Endothelial cell of umbilical vein (primary cell): ENCODE measurements at regions not wholly inside any gene's neighbourhood (a gene's known extent, or its start where the extent isn't known, plus 50 kb on each side); places are given as distances from the start of the nearest gene placed in this dataset.

Experiments
- EZH2 ChIP-seq: IDR thresholded peaks from 2 replicates; pipeline ENCODE4 v1.6.1; 2012; ENCODE audit warnings: borderline replicate concordance, low read depth, mild to moderate bottlenecking, moderate library complexity, low read length, inconsistent platforms; ENCODE audit not compliant: severe bottlenecking
- FOS ChIP-seq: IDR thresholded peaks from 2 replicates; pipeline ENCODE4 v1.6.1; 2011; ENCODE audit warnings: mild to moderate bottlenecking, low read length, moderate library complexity, borderline replicate concordance; ENCODE audit not compliant: insufficient read depth
- GATA2 ChIP-seq: IDR thresholded peaks from 2 replicates; pipeline ENCODE4 v1.7.0; 2011; ENCODE audit warnings: low read depth, mild to moderate bottlenecking, moderate library complexity, mixed read lengths, low read length; ENCODE audit not compliant: insufficient read length, insufficient read depth
- JUN ChIP-seq: IDR thresholded peaks from 2 replicates; pipeline ENCODE4 v1.6.1; 2011; ENCODE audit warnings: borderline replicate concordance, low read depth; ENCODE audit not compliant: insufficient read length, insufficient read depth
- MYC ChIP-seq: IDR thresholded peaks from one replicate; pipeline ENCODE4 v1.6.1; 2011; ENCODE audit warnings: mild to moderate bottlenecking, low read depth, low read length
- POLR2A ChIP-seq: IDR thresholded peaks from 2 replicates; pipeline ENCODE4 v1.6.1; 2012; ENCODE audit warnings: low read depth, mild to moderate bottlenecking, control low read depth, low read length
- POLR2AphosphoS5 ChIP-seq: IDR thresholded peaks from 2 replicates; pipeline ENCODE4 v1.6.1; 2012; ENCODE audit warnings: low read depth, mild to moderate bottlenecking, control low read depth, low read length, moderate library complexity; ENCODE audit not compliant: insufficient read depth
- TF ChIP-seq, protein P1 (sequence below), 2 donors: IDR thresholded peaks; 1 replicate in 1 of 2; 2 replicates in 1 of 2; pipeline ENCODE4 v1.5.1; 2011; ENCODE audit warnings: low read length in 2 of 2, mild to moderate bottlenecking in 2 of 2, moderate library complexity in 2 of 2, control low read depth in 1 of 2, inconsistent platforms in 1 of 2, low read depth in 1 of 2; ENCODE audit not compliant: insufficient read depth in 1 of 2; ENCODE audit errors: extremely low read depth in 1 of 2
- TF ChIP-seq, protein P2 (sequence below): IDR thresholded peaks from 2 replicates; pipeline ENCODE4 v1.6.1; 2011; ENCODE audit not compliant: insufficient read depth, insufficient read length

DNA sequence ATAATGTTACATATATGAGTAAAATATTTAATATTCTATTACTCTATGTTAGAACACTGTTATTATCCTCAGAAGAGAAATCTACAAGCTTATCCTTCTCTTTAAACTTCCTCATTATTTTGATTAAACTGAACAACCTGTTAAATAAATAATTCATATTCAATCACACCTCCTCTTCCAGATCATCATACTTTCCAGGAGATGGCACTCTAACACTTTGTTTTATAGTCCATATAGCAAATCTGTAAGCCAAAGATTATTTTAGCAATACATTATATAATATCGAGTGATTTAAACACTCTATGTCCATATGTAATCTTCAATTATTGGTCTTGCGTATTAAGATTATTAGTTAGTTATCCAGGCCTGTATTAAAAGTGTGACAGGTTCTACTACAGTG, 694.1 kb downstream of the ANKRD7 start:
- TF ChIP-seq, protein P1, sequence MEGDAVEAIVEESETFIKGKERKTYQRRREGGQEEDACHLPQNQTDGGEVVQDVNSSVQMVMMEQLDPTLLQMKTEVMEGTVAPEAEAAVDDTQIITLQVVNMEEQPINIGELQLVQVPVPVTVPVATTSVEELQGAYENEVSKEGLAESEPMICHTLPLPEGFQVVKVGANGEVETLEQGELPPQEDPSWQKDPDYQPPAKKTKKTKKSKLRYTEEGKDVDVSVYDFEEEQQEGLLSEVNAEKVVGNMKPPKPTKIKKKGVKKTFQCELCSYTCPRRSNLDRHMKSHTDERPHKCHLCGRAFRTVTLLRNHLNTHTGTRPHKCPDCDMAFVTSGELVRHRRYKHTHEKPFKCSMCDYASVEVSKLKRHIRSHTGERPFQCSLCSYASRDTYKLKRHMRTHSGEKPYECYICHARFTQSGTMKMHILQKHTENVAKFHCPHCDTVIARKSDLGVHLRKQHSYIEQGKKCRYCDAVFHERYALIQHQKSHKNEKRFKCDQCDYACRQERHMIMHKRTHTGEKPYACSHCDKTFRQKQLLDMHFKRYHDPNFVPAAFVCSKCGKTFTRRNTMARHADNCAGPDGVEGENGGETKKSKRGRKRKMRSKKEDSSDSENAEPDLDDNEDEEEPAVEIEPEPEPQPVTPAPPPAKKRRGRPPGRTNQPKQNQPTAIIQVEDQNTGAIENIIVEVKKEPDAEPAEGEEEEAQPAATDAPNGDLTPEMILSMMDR (IDR thresholded peaks at IDR 0.05; ENCODE audit: extremely low read depth in 1 of 2, insufficient read depth in 1 of 2, low read depth in 1 of 2, low read length in 2 of 2): no peak
- TF ChIP-seq POLR2A: no peak
- TF ChIP-seq, protein P2, sequence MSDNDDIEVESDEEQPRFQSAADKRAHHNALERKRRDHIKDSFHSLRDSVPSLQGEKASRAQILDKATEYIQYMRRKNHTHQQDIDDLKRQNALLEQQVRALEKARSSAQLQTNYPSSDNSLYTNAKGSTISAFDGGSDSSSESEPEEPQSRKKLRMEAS: no peak
- TF ChIP-seq EZH2: no peak
- TF ChIP-seq GATA2: no peak
- TF ChIP-seq MYC: no peak
- TF ChIP-seq POLR2AphosphoS5: no peak
- TF ChIP-seq JUN: no peak
- TF ChIP-seq FOS: no peak
